Ammon's horn (tissue), 1 donor: ENCODE measurements at regions not wholly inside any gene's neighbourhood (a gene's known extent, or its start where the extent isn't known, plus 50 kb on each side); places are given as distances from the start of the nearest gene placed in this dataset.

Source experiments
- DNase-seq: peaks from one replicate; pipeline ENCODE4 v3.0.0-alpha.2; 2016; ENCODE audit warnings: low spot score

DNA sequence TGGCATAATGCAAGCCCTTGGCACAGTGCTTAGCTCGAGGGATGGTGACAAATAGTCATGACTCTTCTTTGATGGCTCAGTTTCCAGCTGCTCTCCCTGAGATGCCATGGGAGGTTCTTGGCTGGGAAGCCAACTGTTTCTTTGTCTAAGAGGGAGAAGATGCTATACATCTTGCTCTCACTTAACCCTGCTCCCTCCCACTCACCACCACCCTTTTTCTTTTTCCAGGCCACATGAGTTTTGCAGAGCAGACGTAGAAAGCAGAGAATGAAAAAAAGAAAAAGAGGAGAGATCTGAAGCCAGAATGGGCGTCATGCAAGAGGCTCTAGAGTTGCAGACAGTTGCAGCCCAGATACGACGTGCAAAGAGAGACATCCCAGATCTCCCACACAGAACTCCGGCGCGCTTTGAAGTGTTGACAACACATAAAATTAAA lies 160.5 kb downstream of the FGF18 start:
- DNase-seq = peak; percentile 31

DNA sequence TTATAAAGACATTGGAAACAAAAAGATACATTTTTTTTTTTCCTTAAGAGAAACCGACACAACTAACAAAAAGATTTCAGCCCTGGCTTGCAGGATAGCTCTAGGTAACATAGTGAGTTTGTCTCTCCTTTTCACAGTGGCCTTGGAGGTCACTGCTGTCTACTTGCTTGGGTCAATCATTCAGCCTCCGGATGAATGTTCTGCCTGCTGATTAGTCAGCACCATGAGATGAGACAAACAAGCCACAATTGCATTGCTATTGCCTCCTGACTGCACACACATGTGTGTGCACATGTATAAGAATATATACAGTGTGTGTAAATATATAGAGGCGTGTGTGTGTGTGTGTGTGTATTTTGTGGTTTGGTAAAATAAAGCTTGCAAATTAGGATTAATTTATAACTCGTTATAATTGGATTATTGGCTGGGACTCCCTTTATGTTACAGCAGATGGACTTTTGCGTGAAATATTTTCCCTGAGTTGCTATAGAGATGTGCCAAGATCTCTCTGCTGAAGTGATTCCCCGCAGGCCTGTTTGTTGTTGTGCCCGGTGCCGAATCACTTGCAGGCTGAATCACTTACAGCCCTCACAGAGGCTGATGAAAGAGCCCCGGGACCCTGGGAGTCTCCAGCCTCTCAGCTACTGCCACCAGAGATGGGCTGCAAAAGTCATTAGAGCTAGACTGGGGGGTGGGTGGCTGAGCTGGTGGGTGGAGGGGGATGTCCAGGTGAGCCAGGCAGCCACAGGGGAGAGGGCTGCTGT lies 161.2 kb downstream of the FGF18 start:
- no peak for DNase-seq

DNA sequence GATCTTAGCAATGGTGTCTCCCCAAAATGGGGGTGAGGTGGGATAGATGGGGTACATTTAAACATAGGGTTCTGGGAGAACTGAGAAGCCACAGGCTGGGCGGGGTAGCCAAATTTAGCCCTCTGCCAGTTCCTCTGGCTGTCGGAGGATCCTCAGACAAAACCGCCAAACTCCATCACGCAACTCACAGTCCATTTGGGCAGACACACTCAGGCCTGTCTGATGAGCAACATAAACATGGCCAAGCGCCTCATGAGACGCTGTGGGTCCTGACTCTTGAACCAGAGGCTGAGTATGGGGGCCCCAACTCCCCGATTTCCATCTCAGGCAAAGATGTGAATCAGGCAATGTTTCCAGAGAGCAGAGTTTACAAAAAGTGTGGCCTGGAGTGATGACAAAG lies 162.3 kb downstream of the FGF18 start:
- DNase-seq = no peak

DNA sequence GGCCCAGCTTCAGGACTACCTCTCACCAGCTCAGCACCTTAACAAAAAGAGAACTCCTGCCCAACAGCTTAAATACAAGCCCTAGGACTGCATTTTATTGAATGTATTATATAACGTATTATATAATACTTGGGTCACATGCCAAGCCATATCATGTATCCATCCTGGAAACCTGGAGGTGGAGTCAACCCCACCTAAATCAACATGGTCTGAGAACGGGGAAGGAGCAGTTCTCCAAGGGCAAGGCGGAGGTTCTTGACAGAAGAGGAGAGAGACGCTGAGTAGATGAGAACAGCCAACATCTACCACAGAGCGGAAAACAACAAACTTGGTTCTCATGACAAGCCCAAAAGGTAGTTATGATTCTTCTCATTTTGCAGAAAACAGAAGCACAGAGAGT lies 163.4 kb downstream of the FGF18 start:
- DNase-seq = no peak

DNA sequence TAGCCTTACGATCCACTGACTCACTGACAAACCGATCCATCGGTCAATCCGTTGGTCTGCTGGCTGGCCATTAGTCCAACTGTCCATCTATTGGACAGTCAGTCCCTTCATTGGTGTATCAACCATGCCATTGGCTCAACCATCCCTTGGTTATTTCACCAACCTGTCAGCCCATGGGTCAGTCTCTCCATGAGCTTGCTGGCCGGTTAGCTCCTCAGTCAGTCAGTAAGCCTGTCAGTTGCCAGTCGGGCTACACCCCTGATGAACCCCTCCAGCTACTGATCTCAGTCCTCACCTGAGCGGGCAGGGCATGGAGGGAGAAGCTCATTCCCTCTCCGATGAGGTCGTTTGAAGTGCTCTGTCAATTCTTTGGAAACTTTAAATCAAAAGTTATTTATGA lies 166.5 kb downstream of the FGF18 start:
- no peak for DNase-seq

DNA sequence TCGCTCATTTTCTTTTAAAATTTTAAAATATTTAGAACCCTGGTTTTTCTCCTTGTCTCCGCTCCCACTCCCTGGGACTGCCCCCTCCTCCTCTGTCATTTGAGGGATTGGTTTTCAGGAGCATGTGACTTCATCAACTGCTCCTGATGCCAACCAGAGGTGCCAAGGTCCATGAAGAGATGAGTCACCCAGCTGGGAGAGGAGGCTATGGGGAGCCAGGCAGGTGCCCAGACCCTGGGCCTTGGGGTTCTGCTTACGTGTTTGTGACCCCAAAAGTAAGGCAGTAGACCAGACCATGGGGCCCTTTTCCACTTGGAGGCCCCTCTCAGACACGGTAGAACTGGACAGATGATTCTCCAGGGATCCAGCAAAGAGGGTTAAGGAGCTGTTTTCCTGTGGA lies 167.0 kb downstream of the FGF18 start:
- no peak for DNase-seq

DNA sequence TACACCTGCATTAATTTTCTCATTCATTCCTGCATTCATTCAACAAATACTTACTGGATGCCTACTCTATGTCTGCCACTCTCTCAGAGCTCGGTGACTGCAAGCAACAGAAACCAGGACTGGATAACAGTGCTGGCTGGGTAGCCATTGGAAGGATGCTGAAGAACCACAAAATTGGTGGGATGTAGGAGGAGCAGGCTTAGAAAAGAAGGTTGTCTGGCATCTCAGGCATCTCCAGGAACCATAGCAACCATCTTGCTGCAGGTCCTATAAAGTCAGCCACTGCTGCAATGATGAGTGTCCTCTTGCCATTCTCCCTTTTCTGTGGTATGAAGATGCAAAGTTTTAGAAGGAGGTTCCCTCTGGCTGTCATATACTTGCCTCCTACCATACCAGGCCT lies 168.6 kb downstream of the FGF18 start:
- no peak for DNase-seq

DNA sequence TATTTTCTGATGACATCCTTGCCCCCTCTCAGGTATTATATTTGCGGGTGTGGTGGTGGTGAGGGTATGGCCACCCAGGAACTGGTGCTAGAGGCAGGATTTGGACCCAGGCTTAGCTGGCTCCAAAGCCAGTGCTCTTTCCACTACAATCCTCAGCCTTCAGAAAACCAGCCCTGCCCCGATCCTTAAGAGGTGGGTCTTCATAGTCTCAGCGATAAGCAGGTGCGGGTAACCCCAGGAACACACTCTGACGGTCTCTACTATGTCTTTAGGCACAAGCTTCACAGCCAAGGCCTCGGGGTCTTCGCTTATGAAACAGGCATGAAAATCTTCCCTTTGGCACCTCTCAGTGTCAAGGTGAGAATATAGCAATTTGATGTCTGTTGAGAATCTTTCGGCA lies 169.3 kb downstream of the FGF18 start:
- no peak for DNase-seq

DNA sequence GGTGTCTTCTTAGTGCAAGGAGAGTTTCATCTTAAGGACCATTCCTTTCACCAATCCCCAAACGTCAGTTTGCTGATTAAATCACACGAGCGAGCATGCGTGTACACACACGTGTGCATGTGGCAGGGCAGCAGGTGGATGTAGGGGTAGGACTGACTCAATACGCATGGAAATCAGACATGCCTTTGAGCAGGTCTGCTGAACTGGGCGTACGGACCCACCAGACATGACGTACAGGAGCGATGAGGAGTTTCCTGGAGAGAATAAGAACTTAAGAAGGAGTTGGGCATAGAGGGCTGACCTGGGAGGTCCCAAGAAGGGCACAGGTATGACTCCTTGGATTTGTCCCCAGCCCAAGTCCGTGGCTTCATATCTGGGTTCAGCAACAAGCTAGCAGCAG lies 170.0 kb downstream of the FGF18 start:
- no peak for DNase-seq

DNA sequence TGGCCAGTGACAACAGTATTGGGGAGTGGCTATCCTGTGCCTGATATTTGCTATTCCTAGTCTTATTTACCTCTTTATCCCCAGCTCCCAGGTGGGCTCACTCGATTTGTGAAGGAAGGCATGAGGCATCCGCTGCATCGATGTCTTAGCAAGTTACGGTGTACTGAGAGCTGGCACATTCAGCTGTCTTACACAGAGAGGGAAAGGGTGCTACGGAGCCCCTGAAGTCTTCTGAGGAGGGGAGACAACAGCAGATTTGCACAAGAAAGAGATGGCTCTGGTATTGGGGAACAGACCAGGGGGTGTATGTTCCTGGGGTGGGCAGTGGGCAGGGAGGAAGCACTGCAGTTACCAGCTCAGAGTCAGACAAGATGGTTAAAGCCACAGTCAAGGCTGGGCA lies 172.6 kb downstream of the FGF18 start:
- no peak for DNase-seq

DNA sequence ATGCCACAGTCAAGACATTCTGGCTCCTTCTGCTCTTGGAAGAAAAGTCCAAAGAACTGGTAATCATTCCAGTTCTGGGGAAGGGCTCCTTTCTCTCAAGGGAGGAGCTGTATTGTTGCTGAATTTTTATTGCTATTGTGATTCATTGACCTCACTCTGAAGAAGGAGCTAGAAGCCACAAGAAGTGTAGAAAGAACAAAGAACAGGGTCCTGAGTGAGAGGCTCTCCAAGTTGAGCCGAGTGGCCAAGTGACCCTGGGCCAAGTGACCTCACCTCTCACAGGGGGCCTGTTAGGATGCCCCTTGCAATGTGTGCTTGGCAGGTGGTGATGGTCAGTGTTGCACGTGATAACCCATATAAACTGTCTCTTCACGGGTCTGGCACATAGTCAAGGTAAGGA lies 173.3 kb downstream of the FGF18 start:
- no peak for DNase-seq

DNA sequence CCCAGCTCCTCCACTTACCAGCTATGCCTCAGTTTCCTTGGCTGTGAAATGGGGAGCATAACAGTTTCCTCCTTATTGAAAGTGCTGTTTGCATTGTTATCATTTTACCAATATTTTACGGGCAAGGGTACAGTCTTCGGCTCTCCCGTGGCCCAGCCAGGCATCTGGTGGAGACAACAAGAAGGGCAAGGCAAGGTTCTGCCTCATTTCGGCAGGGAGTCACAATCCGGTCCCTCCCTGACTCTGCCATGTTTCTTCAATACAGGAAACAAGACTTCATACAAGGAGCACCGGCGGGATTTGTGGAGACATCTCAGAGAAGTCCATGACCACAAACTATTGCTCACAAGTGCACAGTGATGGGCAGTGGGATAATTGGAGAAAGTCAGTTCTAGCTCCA lies 174.0 kb downstream of the FGF18 start:
- DNase-seq = no peak

DNA sequence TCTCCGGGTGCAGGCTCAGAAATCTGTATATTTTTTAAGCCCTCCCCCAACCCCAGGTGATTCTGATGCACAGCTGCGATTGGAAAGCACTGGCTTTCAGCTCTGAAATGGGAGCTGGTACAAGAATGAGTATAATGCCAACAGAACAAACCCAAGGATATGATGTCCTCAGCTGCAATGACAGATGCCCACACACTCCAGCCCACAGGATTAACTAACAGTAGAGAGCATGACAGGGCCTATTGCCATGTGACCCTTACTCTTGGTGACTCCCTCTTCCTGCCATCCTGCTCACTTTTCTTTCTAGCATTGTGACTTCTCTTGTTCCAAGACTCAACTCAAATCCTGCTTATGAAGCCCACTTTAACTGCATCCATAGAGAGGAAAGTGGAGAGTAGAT lies 174.5 kb downstream of the FGF18 start:
- DNase-seq = no peak

DNA sequence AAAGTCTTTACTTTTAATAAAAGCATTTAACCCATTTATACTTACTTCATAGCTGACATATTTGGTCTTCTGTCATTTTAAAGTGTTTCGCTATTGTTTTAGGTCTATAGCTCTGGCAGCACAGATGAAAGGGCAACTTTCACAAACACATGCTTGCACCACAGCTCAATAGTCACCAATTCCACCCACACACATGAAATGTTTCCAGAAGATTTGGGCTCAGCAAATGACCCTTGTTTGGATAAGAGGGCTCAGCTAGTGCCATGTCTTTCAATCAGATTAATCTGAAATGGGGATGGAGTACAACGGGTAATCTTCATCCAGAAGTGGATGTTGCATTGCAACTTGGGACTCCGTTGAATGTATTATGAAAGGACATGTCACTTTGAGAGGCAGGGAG lies 176.0 kb downstream of the FGF18 start:
- no peak for DNase-seq

DNA sequence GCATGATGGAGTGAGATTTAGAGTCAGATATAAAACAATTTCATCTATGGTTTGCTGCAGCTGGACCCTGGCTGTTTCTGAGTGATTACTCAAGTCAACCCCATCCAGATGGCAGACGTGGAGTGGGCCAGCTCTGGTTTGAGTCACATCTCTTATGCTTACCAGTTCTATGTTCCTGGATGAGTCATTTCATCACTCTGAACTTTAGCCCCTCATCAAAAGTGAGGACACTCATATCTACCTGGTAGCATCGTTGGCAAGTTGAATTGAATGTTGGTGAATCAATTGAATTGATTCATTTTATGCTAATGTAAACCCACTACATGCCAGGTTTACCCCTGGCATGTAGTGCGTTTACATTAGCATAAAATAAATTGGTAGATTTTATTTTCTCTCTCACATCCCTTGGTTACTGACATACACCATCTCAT lies 176.4 kb downstream of the FGF18 start:
- DNase-seq = no peak

DNA sequence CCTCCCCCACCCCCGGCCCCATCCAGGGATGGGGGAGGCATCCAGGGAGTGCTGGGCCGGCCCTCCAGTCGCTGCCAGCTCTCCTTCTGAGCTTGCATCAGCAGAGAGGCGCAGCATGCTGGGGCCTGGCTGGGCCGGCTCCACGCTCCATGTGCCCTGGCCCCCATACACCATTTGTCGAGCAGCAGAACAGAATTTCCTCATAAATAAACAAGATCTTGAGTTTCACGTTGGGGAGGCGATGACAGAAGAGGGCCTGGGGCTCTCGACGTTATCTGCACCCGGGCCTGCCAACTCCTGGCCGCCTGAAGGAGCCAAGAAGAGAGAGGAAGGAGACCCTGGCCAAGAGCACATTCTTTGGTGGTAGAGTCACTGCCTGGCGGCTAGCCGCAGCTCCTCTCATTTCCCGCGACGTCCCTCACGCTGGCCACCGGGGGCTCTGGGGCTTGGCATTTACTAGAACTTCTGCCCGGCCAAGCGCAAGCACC lies 177.0 kb downstream of the FGF18 start:
- no peak for DNase-seq

DNA sequence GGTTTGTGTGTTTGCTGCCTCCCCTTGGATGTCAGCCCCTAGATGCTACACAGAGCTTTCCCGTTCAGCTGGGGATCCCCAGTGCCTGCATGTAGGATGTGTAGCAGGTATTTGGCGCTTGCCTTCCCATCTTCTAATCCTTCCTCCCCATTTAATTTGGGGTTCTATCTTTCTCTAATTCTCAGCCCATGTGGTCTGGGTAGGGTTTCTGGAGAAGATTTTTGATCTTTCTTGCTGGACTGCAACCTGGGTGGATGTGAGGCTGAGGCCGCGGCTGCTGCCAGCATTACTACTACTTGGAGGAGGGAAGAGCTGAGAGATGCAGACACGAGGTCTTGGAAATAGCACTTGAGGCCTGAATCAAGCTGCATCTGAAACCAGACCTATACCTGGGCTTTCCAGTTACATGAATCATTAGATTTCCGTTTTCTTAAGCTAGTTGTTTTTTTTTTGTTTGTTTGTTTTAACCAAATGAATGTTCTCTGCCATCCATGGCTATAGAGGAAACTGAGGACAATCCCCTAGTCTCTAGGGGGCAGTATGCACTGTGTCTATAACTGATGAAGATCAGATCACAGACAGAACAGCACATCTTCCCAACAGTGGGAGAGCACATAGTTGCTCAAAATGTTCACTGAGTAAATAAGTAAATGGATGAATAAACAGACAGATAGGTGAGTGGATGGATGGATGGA lies 178.6 kb downstream of the FGF18 start:
- DNase-seq = no peak

DNA sequence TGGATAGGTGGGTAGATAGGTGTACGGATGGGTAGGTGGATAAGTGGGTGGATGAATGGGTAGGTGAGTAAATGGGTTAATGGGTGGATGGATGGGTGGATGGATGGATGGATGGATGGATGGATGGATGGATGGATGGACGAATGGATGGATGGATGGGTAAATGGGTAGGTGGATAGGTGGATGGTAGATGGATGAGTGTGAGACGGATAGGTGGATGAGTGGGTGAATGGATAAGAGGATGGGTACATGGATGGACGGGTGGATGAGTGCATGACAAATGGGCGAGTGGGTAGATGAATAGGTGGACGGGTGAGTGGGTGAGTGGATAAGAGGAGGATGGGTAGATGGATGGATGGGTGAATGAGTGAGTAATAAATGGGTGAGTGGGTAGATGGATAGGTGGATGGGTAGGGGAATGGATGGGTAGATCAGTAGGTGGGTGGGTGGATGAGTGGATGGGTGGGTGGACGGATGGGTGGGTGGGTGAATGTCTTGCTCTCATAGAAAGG lies 179.2 kb downstream of the FGF18 start:
- DNase-seq = no peak

DNA sequence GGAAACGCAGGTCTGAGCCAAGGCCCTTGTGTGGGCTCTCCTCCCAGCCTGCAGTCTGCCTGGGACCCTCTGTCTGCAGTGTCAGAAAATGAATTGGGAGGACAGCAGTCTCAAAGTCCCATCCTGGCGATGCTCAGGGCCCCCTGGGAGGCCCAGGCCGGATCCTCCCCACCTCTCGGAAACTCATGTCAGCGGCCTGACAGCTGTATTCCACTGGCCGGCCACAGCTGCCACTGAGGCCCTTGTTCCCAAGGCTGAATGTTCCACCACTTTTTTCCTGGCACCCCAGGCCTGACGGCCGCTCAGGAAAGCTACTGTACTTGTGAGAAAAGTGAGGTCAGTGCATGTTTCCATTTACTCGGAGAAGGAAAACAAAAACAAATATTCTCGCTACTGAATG lies 180.0 kb downstream of the FGF18 start:
- no peak for DNase-seq

DNA sequence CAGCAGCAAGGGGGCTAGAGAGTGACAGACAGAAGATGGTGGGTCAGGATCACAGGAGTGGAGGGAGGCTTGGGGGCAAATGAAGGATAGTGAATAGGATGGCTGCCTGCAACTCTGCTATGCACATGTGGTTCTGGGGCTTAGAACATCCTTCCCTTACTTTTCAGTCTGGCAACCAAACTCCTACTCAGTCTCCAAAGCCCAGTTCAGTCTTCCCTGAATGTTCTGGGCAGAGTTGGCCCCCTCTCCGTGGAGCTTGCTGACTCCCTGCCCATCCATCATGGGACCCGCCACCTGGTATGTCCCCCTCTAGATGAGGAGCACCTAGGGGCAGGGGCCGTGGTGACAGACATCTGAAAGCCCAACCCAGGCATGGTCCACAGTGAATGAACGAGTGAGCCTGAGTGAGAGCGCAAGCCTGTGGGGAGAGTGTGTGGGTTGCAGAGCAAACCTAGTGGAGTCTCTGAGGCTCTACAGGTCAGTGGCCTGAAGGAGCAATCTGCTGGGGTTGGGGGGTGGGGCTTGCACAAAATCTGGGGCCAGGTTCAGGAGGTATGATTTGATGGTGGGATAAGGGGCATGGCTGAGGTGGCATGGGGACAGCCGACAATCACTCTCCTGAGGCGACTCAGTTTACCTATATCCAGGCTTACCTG lies 180.6 kb downstream of the FGF18 start:
- no peak for DNase-seq

DNA sequence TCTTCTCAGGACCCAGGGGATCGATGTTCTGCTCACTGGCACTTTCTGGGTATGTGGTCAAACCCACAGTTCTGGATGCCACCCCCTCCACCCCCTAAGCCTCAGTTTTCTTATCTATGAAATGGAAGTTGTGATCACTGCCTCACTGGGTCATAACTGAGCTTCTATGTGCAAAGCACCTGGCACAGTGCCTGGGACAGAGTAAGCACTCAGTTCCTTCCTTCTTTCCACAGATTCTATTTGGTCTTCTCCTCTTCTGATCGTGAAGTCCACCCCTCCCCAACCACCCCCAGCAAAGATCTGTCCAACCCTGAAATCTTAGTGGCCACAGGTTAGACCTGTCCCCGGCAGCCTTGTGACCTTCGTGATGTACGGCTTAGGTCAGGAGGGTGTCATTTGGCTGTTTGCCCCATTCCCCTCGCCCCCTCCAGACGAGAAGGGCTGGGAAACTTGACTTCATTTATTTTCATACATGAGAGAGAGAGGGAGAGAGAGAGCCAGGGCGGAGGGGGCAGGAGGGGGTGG lies 181.4 kb downstream of the FGF18 start:
- peak; percentile 46 for DNase-seq

DNA sequence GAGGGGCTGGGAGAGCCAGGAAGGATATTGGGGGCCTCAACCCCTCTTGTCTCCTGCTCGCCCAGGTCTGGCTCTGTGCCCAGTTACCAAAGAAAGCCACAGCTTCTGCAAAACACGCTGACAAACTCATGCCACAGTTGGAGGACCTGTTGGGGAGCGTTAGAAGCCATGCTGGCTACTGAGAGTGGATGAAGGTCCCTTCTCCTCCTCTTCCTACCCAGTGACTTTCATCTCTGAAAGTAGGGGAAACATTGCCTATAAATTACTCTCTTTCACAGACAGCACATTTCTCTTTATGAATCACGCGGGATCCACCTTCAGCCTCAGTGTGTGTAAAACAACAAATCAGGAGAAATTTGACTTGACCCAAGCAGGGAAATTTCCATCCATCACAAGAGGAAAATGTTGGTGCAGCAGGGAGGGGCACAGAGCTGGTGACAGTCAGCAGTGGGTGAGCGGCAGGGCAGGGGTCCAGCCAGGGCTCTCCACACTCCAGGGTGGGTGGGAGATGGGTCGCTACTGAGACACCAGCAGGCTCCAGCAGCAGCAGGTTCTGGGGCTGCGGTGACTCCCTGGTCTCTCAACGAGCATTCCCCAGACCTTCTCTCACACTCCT lies 181.9 kb downstream of the FGF18 start:
- DNase-seq = peak; percentile 36
